BLaER1 (cell line): ENCODE measurements at regions not wholly inside any gene's neighbourhood (a gene's known extent, or its start where the extent isn't known, plus 50 kb on each side); places are given as distances from the start of the nearest gene placed in this dataset.
"Not testable (repeated sequence)": the region's sequence is repeated elsewhere in the genome, so short reads cannot be mapped to it uniquely, and the experiment has no call there.

Experiments used
- H3K27ac ChIP-seq: shearing (Covaris generic); formaldehyde crosslinking; 2 replicates; pipeline ENCODE4 v1.8.1; 2022
- H3K27me3 ChIP-seq: shearing (Covaris generic); formaldehyde crosslinking; 2 replicates; pipeline ENCODE4 v1.8.1; 2022
- H3K36me3 ChIP-seq: shearing (Covaris generic); formaldehyde crosslinking; 2 replicates; pipeline ENCODE4 v1.8.1; 2022
- H3K4me1 ChIP-seq: shearing (Covaris generic); formaldehyde crosslinking; 2 replicates; pipeline ENCODE4 v1.8.1; 2022
- H3K4me2 ChIP-seq: shearing (Covaris generic); formaldehyde crosslinking; 2 replicates; pipeline ENCODE4 v1.8.1; 2022
- H3K4me3 ChIP-seq: shearing (Covaris generic); formaldehyde crosslinking; 2 replicates; pipeline ENCODE4 v1.8.1; 2022
- H3K9ac ChIP-seq: shearing (Covaris generic); formaldehyde crosslinking; 2 replicates; pipeline ENCODE4 v1.8.1; 2022
- H3K9me3 ChIP-seq: shearing (Covaris generic); formaldehyde crosslinking; 2 replicates; pipeline ENCODE4 v1.8.1; 2022
- H4K20me1 ChIP-seq: shearing (Covaris generic); formaldehyde crosslinking; 2 replicates; pipeline ENCODE4 v1.8.1; 2022
- Cebpa-rat ChIP-seq: shearing (Covaris generic); IDR thresholded peaks from 2 replicates; pipeline ENCODE4 v1.8.1; 2022

DNA sequence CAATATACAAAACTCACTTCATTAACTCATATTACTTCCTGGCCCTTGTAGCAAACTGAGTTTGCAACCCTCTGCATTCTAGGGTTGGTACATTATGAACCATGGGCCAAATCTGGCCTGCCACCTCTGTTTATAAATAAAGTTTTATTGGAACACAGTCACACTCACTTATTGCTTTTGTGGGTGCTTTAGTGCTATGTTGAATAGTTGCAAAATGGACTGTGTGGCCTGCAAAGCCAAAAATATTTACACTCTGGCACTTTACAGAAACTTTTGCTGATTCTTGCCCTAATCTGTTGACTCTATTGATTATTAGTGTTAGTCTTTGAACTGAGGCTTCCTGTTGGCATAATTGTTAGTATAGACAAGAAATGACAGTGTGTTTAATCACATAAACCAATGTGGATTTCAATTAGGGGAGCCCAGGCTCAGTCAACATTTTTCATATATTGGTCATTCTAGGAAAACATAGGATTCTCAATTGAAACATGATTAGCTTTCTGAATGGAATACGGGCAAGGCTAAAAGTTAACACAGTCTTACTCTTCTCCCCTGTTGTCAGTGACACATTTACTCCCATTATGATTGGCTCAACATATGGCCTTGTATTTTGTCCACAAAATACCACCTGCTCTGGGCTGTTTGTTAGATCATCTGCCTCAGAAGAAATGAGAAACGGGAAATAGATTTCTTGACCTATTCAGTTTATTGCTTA, 241.9 kb upstream of the ZFP64 start:
- TF ChIP-seq Cebpa-rat, result no peak
- Histone ChIP-seq H3K9ac (no peak overlapping the region), H3K9me3 (no peaks in the 10 kb centered on the region), H3K36me3 (no peaks in the 10 kb centered on the region), H3K4me2 (no peak overlapping the region), H3K4me1 (no peaks in the 10 kb centered on the region), H3K27ac (no peak overlapping the region), H4K20me1 (no peaks in the 10 kb centered on the region), H3K4me3 (no peak overlapping the region), H3K27me3 (no peaks in the 10 kb centered on the region)

DNA sequence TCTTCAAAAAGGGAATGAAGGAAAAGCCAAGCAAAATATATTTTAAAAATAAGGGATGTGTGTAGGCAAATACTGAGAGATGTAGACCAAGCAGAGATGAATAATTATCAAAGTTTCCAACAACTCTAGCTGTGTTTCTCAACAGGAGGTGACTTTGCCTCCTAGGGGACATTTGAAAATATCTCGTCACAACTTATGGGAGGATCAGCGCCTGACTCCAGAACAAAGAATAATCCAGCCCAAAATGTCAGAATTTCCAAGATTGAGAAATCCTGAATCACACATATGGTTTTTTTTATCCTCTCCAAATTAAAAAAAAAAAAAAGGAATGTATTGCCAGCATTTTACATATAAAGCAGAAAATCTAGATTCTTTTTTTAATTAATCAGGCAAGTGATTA, 241.2 kb upstream of the ZFP64 start:
- Histone ChIP-seq H3K9ac (no peak overlapping the region), H3K4me1 (no peaks in the 10 kb centered on the region), H4K20me1 (no peaks in the 10 kb centered on the region), H3K4me2 (no peak overlapping the region), H3K27ac (no peak overlapping the region), H3K27me3 (no peaks in the 10 kb centered on the region), H3K4me3 (no peak overlapping the region), H3K9me3 (no peaks in the 10 kb centered on the region), H3K36me3 (no peaks in the 10 kb centered on the region)
- TF ChIP-seq Cebpa-rat, result no peak

- Histone ChIP-seq H4K20me1 (no peaks in the 10 kb centered on the region), H3K9me3 (no peaks in the 10 kb centered on the region), H3K27me3 (no peaks in the 10 kb centered on the region), H3K4me2 (no peak overlapping the region), H3K9ac (no peak overlapping the region), H3K4me3 (no peak overlapping the region), H3K4me1 (no peaks in the 10 kb centered on the region), H3K27ac (no peak overlapping the region), H3K36me3 (no peaks in the 10 kb centered on the region)
- TF ChIP-seq Cebpa-rat, result no peak
Observed at GRCh38 chr20:52429029-52429428, 237.4 kb upstream of the ZFP64 start.

DNA sequence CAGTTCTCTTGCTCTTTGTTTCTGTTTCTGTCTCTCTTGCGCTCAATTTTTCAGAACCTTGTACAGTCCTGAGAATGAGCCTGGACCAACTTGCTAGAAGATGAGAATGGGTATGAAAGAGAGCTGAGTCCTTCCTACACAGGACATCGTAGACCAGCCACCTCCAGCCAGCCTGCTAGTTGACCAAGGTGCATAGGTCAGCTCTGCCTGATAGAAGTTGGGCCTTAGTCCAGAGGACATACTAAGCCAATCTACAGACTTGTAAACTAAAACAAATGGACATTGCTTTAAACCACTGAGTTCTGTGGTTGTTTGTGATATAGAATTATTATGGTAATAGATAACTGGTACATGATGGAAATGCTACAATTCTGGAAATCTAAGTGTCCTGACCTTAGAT, 236.4 kb upstream of the ZFP64 start:
- H3K36me3 ChIP-seq, result no peaks in the 10 kb centered on the region
- H3K9me3 ChIP-seq, result no peaks in the 10 kb centered on the region
- no peak overlapping the region for H3K27ac ChIP-seq
- no peak for TF ChIP-seq Cebpa-rat
- H4K20me1 ChIP-seq, result no peaks in the 10 kb centered on the region
- no peak overlapping the region for H3K4me3 ChIP-seq
- H3K4me2 ChIP-seq, result no peak overlapping the region
- no peaks in the 10 kb centered on the region for H3K4me1 ChIP-seq
- H3K9ac ChIP-seq, result no peak overlapping the region
- H3K27me3 ChIP-seq, result no peaks in the 10 kb centered on the region

- Histone ChIP-seq H3K4me3 (no peak overlapping the region), H3K4me2 (no peak overlapping the region), H3K27me3 (no peaks in the 10 kb centered on the region), H3K9me3 (no peaks in the 10 kb centered on the region), H3K4me1 (no peaks in the 10 kb centered on the region), H3K27ac (no peak overlapping the region), H3K9ac (no peak overlapping the region), H3K36me3 (no peaks in the 10 kb centered on the region), H4K20me1 (no peaks in the 10 kb centered on the region)
- TF ChIP-seq Cebpa-rat, result no peak
Observed at GRCh38 chr20:52426856-52427255, 235.3 kb upstream of the ZFP64 start.

DNA sequence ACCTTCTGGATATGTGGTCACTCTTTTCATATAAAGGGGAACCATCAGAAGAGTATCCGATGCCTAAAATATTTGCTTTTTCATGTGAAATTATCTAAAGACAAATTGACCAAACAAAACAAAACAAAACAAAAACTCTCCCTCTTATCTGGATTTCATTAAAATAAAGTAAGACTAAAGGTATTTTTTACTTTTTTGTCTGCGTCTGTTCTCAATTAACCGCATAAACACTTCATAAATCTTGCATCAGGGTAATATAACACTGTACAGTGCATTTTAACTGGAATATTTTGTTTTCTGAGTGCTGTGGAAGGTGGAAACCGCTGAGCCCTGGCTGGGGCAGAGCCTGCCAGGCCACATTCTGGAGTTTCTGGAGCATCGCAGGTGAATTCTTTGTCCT, 234.1 kb upstream of the ZFP64 start:
- Histone ChIP-seq H3K36me3 (no peaks in the 10 kb centered on the region), H3K27ac (no peak overlapping the region), H4K20me1 (no peaks in the 10 kb centered on the region), H3K9me3 (no peaks in the 10 kb centered on the region), H3K4me2 (no peak overlapping the region), H3K4me1 (no peaks in the 10 kb centered on the region), H3K4me3 (no peak overlapping the region), H3K9ac (no peak overlapping the region), H3K27me3 (no peaks in the 10 kb centered on the region)
- TF ChIP-seq Cebpa-rat, result no peak

DNA sequence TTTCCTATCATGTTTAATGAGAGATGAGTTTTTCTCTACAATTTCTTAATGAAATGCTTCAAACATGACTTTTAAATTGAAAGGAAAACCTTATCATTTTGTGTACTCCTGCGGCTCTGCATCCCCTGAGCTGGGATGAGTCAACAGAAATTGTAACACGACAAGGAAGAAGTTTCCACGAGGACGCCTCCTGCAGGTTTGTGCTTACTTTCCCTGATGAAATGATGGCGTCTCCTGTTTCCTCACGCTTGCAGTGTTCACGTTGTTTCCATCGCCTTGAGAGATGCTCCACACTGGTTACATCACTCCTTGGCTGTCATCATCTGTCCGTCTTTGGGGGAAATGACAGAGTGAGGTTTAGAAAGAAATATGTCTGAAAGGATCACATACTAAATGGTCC, 233.7 kb upstream of the ZFP64 start:
- Histone ChIP-seq H3K27me3 (no peaks in the 10 kb centered on the region), H3K4me1 (no peaks in the 10 kb centered on the region), H3K36me3 (no peaks in the 10 kb centered on the region), H3K27ac (no peak overlapping the region), H4K20me1 (no peaks in the 10 kb centered on the region), H3K4me3 (no peak overlapping the region), H3K9ac (no peak overlapping the region), H3K4me2 (no peak overlapping the region), H3K9me3 (no peaks in the 10 kb centered on the region)
- TF ChIP-seq Cebpa-rat, result no peak

DNA sequence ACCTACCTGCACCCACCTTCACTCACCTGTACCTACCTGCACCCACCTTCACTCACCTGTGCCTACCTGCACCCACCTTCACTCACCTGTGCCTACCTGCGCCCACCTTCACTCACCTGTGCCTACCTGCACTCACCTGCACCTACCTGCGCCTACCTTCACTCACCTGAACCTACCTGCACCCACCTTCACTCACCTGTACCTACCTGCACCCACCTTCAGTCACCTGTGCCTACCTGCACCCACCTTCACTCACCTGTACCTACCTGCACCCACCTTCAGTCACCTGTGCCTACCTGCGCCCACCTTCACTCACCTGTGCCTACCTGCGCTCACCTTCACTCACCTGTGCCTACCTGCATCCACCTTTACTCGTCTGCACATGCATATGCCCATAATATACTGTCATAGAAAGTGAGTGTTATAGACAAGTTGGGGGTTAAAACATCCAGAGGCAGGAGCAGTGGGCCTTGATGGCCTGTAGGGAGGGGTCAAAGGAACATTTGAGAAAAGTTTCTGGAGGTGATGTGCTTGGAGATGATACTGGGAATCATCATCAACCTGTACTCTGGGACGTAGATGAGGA, 232.9 kb upstream of the ZFP64 start:
- not testable (repeated sequence) for H4K20me1 ChIP-seq, H3K36me3 ChIP-seq, H3K9ac ChIP-seq, H3K4me2 ChIP-seq, H3K27me3 ChIP-seq, H3K4me1 ChIP-seq, H3K27ac ChIP-seq, H3K9me3 ChIP-seq, H3K4me3 ChIP-seq

- H3K27ac ChIP-seq, H3K36me3 ChIP-seq, H3K9ac ChIP-seq, H3K4me2 ChIP-seq, H3K9me3 ChIP-seq, H3K4me1 ChIP-seq, H4K20me1 ChIP-seq, H3K27me3 ChIP-seq, H3K4me3 ChIP-seq: not testable (repeated sequence)
Observed at GRCh38 chr20:52423536-52424140, 232.1 kb upstream of the ZFP64 start.

DNA sequence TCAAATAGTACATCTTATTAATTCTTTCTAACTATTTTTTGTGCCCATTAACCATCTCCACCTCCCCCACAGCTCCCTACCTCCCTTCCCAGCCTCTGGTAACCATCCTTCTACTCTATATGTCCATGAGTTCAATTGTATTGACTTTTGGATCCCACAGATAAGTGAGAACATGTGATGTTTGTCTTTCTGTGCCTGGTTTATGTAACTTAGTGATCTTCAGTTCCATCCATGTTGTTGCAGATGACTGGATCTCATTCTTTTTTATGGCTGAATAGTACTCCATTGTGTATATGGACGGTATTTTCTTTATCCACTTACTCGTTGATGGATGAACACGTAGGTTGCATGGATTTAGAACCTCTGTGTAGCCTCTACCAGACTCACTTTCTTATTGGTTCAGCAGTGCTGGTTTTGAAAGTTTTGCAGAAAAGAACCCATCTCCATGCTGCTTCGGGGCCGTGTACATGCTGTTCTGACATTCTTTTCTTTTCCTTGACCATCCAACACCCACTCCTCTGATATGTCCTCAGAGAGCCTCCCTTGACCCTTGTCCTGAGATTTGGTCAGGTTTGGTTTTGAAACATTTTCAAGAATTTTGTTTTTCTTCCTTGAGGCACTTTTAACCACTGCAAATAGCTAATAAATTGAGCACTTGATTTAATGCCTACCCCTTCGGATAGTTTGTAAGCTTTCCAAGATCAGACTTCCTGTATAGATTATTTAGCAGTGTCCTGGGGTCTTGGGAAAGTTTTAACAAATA, 231.2 kb upstream of the ZFP64 start:
- Histone ChIP-seq H3K27me3 (no peaks in the 10 kb centered on the region), H3K27ac (no peak overlapping the region), H3K9ac (no peak overlapping the region), H3K9me3 (no peaks in the 10 kb centered on the region), H4K20me1 (no peaks in the 10 kb centered on the region), H3K4me3 (no peak overlapping the region), H3K36me3 (no peaks in the 10 kb centered on the region), H3K4me1 (no peaks in the 10 kb centered on the region), H3K4me2 (no peak overlapping the region)
- TF ChIP-seq Cebpa-rat, result no peak
